GM12873 (cell line): ENCODE measurements at regions not wholly inside any gene's neighbourhood (a gene's known extent, or its start where the extent isn't known, plus 50 kb on each side); places are given as distances from the start of the nearest gene placed in this dataset.

Experiments used
- TF ChIP-seq, protein P1 (sequence below): IDR thresholded peaks from 2 replicates; pipeline ENCODE4 v1.5.1; 2012; ENCODE audit warnings: low read depth, mild to moderate bottlenecking, moderate library complexity, low read length, control low read depth; ENCODE audit not compliant: insufficient read depth; ENCODE audit errors: missing control alignments

DNA sequence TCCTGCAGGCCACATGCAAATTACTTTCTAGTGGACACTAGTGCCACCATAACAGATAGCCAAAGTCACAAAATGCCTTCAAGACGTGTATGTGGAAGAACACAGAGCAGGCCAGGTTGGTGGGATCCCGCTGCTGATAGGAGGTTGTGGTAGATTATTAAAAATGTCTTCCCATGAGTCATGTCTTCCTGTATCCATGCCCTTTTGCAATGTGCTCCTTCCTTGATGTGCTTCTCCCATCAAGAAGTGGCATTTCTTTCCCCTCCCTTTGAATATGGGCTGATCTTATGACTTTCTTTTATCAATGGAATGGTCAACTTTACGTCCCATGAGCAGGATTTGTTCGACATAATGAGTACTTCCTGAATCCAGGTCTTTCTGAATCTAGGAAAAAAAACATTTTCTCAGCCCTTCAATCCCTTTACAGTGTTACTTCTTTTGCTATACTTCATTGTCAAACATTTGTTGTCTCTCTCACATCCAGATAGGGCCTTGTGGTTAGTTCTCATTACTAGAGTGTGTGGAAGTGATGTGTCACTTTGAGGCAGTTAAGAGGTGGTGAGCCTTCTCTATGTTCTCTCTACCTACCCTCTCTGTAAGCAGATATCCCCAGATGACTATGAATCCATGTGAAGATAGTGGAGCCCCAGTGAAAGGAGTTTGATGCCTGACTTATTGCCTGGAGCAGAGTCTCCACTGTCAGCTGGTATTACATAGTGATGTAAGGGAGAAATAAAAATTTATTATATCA lies 519.2 kb upstream of the DIPK2B start:
- TF ChIP-seq, protein P1, sequence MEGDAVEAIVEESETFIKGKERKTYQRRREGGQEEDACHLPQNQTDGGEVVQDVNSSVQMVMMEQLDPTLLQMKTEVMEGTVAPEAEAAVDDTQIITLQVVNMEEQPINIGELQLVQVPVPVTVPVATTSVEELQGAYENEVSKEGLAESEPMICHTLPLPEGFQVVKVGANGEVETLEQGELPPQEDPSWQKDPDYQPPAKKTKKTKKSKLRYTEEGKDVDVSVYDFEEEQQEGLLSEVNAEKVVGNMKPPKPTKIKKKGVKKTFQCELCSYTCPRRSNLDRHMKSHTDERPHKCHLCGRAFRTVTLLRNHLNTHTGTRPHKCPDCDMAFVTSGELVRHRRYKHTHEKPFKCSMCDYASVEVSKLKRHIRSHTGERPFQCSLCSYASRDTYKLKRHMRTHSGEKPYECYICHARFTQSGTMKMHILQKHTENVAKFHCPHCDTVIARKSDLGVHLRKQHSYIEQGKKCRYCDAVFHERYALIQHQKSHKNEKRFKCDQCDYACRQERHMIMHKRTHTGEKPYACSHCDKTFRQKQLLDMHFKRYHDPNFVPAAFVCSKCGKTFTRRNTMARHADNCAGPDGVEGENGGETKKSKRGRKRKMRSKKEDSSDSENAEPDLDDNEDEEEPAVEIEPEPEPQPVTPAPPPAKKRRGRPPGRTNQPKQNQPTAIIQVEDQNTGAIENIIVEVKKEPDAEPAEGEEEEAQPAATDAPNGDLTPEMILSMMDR = no peak

DNA sequence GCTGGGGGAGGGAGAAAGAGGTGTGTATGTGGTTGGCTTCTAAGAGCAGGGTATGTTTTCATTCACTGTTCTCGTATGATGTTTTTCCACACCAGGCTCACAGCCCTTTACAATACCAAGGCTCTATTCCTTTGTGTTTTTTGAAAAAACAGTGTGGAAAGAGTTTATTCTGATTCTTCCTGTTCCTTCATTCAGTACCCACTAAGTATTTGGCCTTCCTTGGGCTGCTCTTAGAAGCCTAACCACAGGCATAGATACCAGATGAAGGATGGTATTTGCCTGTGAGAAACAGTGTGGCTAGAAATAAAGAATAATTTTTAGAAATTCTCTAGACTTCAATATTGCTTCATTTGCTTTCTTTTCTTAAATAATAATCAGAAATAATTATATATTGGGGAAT lies 518.0 kb upstream of the DIPK2B start:
- TF ChIP-seq, protein P1 = no peak

DNA sequence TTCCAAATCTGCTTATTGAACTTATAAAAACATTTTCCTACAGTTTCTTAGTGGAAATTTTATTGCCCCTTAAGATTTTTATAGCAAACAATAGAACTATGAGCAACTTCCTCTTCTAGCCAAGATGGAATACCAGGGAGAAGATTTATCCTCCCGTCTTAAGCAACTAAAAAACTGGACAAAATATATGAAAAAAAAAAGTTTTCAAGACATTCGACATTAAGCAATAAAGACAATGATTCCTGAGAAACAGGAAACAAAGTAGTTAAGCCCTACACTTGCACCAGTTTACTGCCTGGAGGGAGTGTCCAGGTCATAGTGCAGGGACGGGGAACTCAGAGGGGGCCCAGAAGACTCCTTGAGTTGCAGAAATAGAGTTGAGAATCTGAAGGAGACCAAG lies 516.1 kb upstream of the DIPK2B start:
- TF ChIP-seq, protein P1 = no peak

DNA sequence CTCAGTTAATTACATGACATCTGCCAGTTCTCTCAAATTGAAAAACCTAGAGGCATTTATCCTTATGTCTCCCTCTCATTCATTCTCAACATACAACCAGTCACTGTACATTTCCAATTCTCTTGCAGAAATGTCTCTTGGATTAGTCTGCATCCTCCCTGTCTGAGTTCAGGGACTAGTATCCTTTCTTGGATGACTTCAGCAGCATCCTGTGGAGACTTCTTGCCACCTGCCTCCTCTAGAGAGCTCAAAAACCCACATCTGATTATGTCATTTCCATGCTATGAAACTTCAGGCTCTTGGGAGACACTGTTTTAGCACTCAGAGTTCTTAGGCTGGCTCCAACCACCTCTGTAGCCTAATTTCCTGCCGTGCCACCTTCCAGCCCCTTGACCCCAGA lies 515.1 kb upstream of the DIPK2B start:
- TF ChIP-seq, protein P1 = no peak

DNA sequence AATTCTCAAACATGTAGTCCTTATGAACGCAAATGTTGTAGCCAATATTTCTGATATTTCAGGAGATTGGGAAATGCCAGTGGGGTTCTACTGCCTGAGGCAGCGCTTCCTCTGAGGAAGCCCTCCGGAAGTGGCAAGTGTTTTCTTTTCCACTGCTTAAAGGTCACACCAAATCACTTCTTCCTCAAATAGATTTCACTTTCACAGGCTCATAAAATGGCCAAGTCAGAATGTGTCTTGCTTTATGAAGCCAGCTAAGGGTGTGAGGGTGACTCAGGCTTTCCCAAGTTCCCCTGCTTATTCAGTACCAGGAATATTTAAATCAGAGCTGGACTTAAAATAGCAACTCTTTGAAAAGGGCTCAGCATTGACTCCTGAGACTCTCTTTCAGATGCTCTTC lies 514.2 kb upstream of the DIPK2B start:
- TF ChIP-seq, protein P1 = no peak

DNA sequence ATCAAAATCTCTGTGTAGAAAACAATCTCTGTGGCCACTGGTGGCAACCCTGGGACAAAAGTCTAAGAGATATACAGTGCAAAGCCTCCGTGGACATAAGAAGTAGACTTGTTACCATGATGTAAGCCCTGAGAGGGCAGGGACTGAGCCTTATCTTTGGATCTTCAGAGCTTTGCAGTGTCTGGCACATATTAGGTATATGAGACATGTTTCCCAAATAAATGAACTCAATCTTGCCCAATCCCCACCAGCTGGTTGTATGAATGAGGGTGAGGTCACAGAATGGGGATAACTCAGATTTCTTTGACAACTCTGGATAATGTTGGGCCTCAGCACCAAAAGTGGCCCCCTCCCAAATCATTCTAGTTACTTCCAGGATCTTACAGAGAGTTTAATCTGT lies 511.4 kb upstream of the DIPK2B start:
- TF ChIP-seq, protein P1 = no peak

DNA sequence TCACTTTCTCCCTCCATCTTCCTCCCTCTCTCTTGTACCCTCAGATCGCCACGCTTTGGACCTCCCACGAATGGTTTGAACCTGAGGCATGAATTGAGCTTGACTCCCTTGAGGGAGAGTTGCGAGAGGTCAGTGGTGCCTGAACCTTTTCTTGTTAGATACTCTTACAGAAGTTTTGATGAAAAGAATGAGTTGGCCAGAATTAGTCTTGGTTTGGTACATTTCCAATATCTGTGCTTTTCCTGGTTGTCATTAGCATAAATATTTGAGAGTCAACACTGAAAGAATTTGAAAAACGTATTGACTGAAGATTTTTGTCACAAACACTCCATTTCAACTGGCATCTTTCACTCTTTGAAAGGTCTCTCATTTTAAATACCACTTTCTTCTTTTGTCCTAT lies 510.6 kb upstream of the DIPK2B start:
- TF ChIP-seq, protein P1 = no peak
